Heart right ventricle (tissue), 16 donors: ENCODE measurements at regions not wholly inside any gene's neighbourhood (a gene's known extent, or its start where the extent isn't known, plus 50 kb on each side); places are given as distances from the start of the nearest gene placed in this dataset.

ENCODE experiments used
- ATAC-seq, 8 donors: fragments of 200-7000 bp; cut with Tn5 transposase; one replicate each; pipeline ENCODE4 v1.9.1; 2020; ENCODE audit warnings: mild to moderate bottlenecking in 8 of 8, moderate library complexity in 8 of 8, moderate number of reproducible peaks in 1 of 8
- DNase-seq, 2 donors: peaks; one replicate each; pipeline ENCODE4 v3.0.0-alpha.2; 2020
- H3K27ac ChIP-seq, 10 donors: fragments of 200-600 bp; sonication (generic) in 2 of 10; one replicate each; pipeline versions ENCODE4 v1.5.0 to v1.8.0; 2020 to 2022; ENCODE audit warnings: mild to moderate bottlenecking in 3 of 10
- H3K27me3 ChIP-seq, 7 donors: fragments of 200-600 bp; one replicate each; pipeline ENCODE4 v1.8.0; 2021 to 2022; ENCODE audit warnings: mild to moderate bottlenecking in 2 of 7
- H3K36me3 ChIP-seq, 9 donors: fragments of 200-600 bp; sonication (generic) in 1 of 9; one replicate each; pipeline versions ENCODE4 v1.5.0 to v1.8.0; 2020 to 2022; ENCODE audit warnings: mild to moderate bottlenecking in 2 of 9
- H3K4me1 ChIP-seq, 9 donors: fragments of 200-600 bp; sonication (generic) in 1 of 9; one replicate each; pipeline versions ENCODE4 v1.5.0 to v1.8.0; 2020 to 2022; ENCODE audit warnings: mild to moderate bottlenecking in 4 of 9
- H3K4me3 ChIP-seq, 10 donors: fragments of 200-600 bp; sonication (generic) in 2 of 10; one replicate each; pipeline versions ENCODE4 v1.5.0 to v1.8.0; 2020 to 2022; ENCODE audit warnings: mild to moderate bottlenecking in 7 of 10, moderate library complexity in 2 of 10
- H3K9me3 ChIP-seq, 11 donors: fragments of 200-600 bp in 10 of 11; sonication (generic) in 2 of 11; one replicate each; pipeline versions ENCODE4 v1.5.0 to v1.8.0; 2013 to 2022; ENCODE audit warnings: mild to moderate bottlenecking in 2 of 11, control low read depth in 1 of 11, moderate library complexity in 1 of 11
- CTCF ChIP-seq, 9 donors: fragments of 200-600 bp; sonication (generic) in 2 of 9; IDR thresholded peaks; one replicate each; pipeline versions ENCODE4 v1.5.0 to v1.8.0; 2021 to 2022; ENCODE audit warnings: antibody characterized with exemption in 9 of 9, mild to moderate bottlenecking in 5 of 9, moderate library complexity in 1 of 9
- WGBS, 2 donors: extraction: QIAGEN DNeasy Blood & Tissue Kit; methylation state at CpG; one replicate each; pipeline ENCODE4 v1.1.7; 2013; ENCODE audit warnings: inconsistent platforms in 1 of 2; 5-methylcytosine and 5-hydroxymethylcytosine counted together
- intact Hi-C, 10 donors: fragments of 100-400 bp; cut with DNase I; formaldehyde crosslinking; loops; one replicate each; pipeline versions ENCODE4 v1.11.1 to v1.14.2; 2022
- donor health status: Arrhythmogenic right ventricular cardiomyopathy.
- donor health status: ischemic (EF 13 %, LVEDD 7.1; RV severe dilation, severe dysfunction).
- donor health status: healthy with polysubstance abuse.
- donor health status: DM: no; HTN: yes; CAD: no.
- donor health status: DM: no; HTN: no; CAD: no.
- donor health status: ischemic (EF 25% LVEDD 6.9; RV normal size, moderate dysfunction).
- donor health status: ischemic (EF 25% LVEDD 5.7; RV mildly dilated, moderate dysfunction).
- donor health status: healthy.
- donor health status: DM: yes; HTN: yes; CAD: no.
- donor health status: Ischemic cardiomyopathy.
- donor health status: ischemic (EF 35%, LVEDD 5.7; RV mildly dilated, moderate dysfunction).
- donor health status: nonischemic (EF 11% LVEDD 7.7; RV severe dilation, severe dysfunction).
- donor health status: DM: yes; HTN: yes; CAD: no.
- donor health status: PGD.
- donor health status: ischemic (EF 29% LVEDD 5.4; RV normal size, mild dysfunction).
- donor health status: nonischemic (EF 23%, LVEDD 6.1; RV moderate dilation, normal function).

GRCh38 chr18:1244397-1245122, 339.9 kb downstream of the ADCYAP1 start:
- Histone ChIP-seq H3K4me3 (no peak overlapping the region), H3K36me3 (no peaks in the 10 kb centered on the region), H3K4me1 (no peaks in the 10 kb centered on the region), H3K27me3 (no peaks in the 10 kb centered on the region), H3K9me3 (peaks cover 0 to 18% (median 0%) of the 10 kb centered on the region in 11 donors), H3K27ac (no peak overlapping the region)
- TF ChIP-seq CTCF (IDR thresholded peaks at IDR 0.05), result no peak
- DNase-seq (no peak), ATAC-seq (no peak)
- intact Hi-C loops, result no loop called here
- 68 to 73% methylated on average over 3 of the region's 3 CpGs for WGBS, 2 donors

GRCh38 chr18:1246827-1247226, 342.2 kb downstream of the ADCYAP1 start:
- ATAC-seq (no peak), DNase-seq (no peak)
- intact Hi-C loops, result no loop called here
- Histone ChIP-seq H3K4me1 (no peaks in the 10 kb centered on the region), H3K36me3 (no peaks in the 10 kb centered on the region), H3K4me3 (no peak overlapping the region), H3K27ac (no peak overlapping the region), H3K27me3 (no peaks in the 10 kb centered on the region), H3K9me3 (peaks cover 0 to 16% (median 0%) of the 10 kb centered on the region in 11 donors)
- no peak for TF ChIP-seq CTCF (IDR thresholded peaks at IDR 0.05)
- 62 to 67% methylated on average over 9 of the region's 9 CpGs for WGBS, 2 donors

- DNase-seq, result no peak
- Histone ChIP-seq H3K36me3 (no peaks in the 10 kb centered on the region), H3K9me3 (peaks cover 0 to 12% (median 0%) of the 10 kb centered on the region in 11 donors), H3K27ac (no peak overlapping the region), H3K4me3 (no peak overlapping the region), H3K27me3 (no peaks in the 10 kb centered on the region), H3K4me1 (no peaks in the 10 kb centered on the region)
- 78 to 96% methylated on average over 1 of the region's 1 CpG for WGBS, 2 donors
- ATAC-seq, result no peak
- intact Hi-C loops, result no loop called here
- TF ChIP-seq CTCF (IDR thresholded peaks at IDR 0.05), result no peak
Measured at GRCh38 chr18:1252534-1252933, 347.9 kb downstream of the ADCYAP1 start.

DNA sequence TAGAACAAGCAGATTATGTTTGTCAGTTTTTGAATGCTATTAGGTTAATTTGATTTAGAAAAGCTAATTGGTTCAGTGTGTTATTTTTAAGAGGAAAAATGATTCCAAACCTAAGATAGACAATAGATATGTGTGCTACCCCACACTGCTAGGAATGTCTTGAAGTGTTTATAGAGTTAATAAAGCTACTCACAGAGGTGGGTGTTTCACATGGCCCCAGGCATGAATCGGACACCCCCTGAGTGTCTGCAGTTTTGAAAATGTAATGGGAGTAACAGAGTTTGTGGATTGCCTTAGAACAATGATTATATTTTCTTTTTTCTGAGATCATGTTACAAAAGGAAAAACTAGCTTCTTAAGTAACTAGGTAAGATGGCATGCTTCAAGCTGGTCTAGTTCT, 348.3 kb downstream of the ADCYAP1 start:
- Histone ChIP-seq H3K4me3 (no peak overlapping the region), H3K27ac (no peak overlapping the region), H3K4me1 (no peaks in the 10 kb centered on the region), H3K27me3 (no peaks in the 10 kb centered on the region), H3K36me3 (no peaks in the 10 kb centered on the region), H3K9me3 (peaks cover 0 to 12% (median 0%) of the 10 kb centered on the region in 11 donors)
- intact Hi-C loops, result no loop called here
- TF ChIP-seq CTCF (IDR thresholded peaks at IDR 0.05), result no peak
- no peak for DNase-seq
- no peak for ATAC-seq
- WGBS, 2 donors, result 60 to 61% methylated on average over 1 of the region's 1 CpG
